ENCODE measurements at regions not wholly inside any gene's neighbourhood (a gene's known extent, or its start where the extent isn't known, plus 50 kb on each side); places are given as distances from the start of the nearest gene placed in this dataset.

DNA sequence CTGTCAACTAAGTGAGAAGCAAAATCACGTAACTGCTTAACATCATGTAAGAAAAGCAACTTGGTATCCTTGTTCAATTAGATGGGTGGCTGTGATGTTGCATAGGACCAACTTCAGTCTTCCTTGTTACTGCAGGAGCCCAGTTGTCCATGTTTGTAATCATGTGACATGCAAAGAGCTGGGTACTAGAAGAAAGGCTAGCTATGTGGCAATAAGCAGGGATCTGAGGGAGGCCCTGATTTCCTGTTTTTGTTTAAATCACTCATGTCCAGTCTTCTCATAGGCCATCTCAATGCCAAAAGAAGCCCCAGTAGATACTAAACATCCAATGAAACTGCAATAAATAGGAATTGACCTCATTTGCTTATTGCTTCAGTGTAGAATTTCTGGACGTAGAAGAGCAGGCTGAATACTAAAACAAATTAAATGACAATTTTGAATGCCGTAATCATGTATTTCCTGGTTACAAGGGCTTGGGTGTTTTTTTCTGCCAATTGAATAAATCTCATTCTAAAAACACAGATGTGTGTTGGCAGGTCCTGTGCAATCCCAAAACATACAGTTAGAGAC is 140.8 kb upstream of the ARHGAP20 start:
- BruUV-seq (replicated peaks) = no TSS peak
- no peak overlapping the region for H3K9ac ChIP-seq (ENCODE audit: control insufficient read depth, insufficient read depth, low read length)
- no peak overlapping the region for H3K4me2 ChIP-seq (ENCODE audit: control insufficient read depth, insufficient read depth)
- TF ChIP-seq BHLHE40 (IDR thresholded peaks at IDR 0.05; ENCODE audit: borderline replicate concordance in 1 of 2, low read depth in 2 of 2, low read length in 1 of 2) = no peak
- TF ChIP-seq POLR2AphosphoS2 (IDR thresholded peaks at IDR 0.05; ENCODE audit: low read depth, low read length) = no peak
- no peak for TF ChIP-seq BCL11A (IDR thresholded peaks at IDR 0.05; ENCODE audit: low read depth, low read length)
- no peak for TF ChIP-seq BACH1 (IDR thresholded peaks at IDR 0.05; ENCODE audit: borderline replicate concordance)
- no peak for TF ChIP-seq SMAD5 (IDR thresholded peaks at IDR 0.05; ENCODE audit: low read depth)
- TF ChIP-seq SIN3A (IDR thresholded peaks at IDR 0.05; ENCODE audit: low read depth, low read length) = no peak
- TF ChIP-seq TCF7 (IDR thresholded peaks at IDR 0.05; ENCODE audit: borderline replicate concordance) = no peak
- no peak for TF ChIP-seq NRF1 (conservative IDR thresholded peaks at IDR 0.05; ENCODE audit: low read depth, low read length)
- ATAC-seq = no peak
- no peak for DNase-seq (ENCODE audit: low read depth, low spot score)
- H3K4me3 ChIP-seq = no peak overlapping the region
- H3K27ac ChIP-seq (ENCODE audit: control insufficient read depth, insufficient read depth) = no peak overlapping the region
- 0 out of 4 replicates have a peak, but pooled peaks cover 0 to 2% of the 10 kb centered on the region in 2 experiments for H3K27me3 ChIP-seq (replicated peaks in 1 of 2; ENCODE audit: control insufficient read depth in 2 of 2, insufficient read depth in 2 of 2, low read length in 1 of 2)
- FAIRE-seq = no peak
- H3K79me2 ChIP-seq (ENCODE audit: control insufficient read depth, insufficient read depth, low read length) = no peaks in the 10 kb centered on the region
- H3K4me1 ChIP-seq (ENCODE audit: control insufficient read depth, insufficient read depth, low read length) = peaks cover 3% of the 10 kb centered on the region
- no peak overlapping the region for H2AFZ ChIP-seq (ENCODE audit: control insufficient read depth, low read depth, low read length)
- WGBS (ENCODE audit: insufficient coverage, insufficient replicate concordance, low lambda C conversion rate, missing lambda C conversion rate) = 74% methylated on average over 3 of the region's 3 CpGs
- ChIA-PET SMC1A (ENCODE audit: uncharacterized antibody, unreplicated experiment) (interaction anchor here (0.7 kb wide), 1 partner anchor 377 kb away, joined by 3 read pairs; no protein-coding TSS in a partner anchor), POLR2A (interaction anchor here (0.7 kb wide), 1 partner anchor 1070 kb away, joined by 3 read pairs; no protein-coding TSS in a partner anchor), RAD21 (ENCODE audit: unreplicated experiment) (no interaction called here), CTCF (no interaction called here)
- H4K20me1 ChIP-seq (ENCODE audit: control insufficient read depth, insufficient read depth) = no peaks in the 10 kb centered on the region
- intact Hi-C loops (cut with micrococcal nuclease; ENCODE audit: unreplicated experiment) = no loop called here
- H3K36me3 ChIP-seq (ENCODE audit: control insufficient read depth in 2 of 2, insufficient read depth in 2 of 2, low read length in 1 of 2) = no peaks in the 10 kb centered on the region
- in situ Hi-C loops (cut with MboI) = no loop called here
- H3K9me3 ChIP-seq (replicated peaks; ENCODE audit: control insufficient read depth, insufficient read depth, low read length) = no peaks in the 10 kb centered on the region; the same call in 2 of the 3 replicates

DNA sequence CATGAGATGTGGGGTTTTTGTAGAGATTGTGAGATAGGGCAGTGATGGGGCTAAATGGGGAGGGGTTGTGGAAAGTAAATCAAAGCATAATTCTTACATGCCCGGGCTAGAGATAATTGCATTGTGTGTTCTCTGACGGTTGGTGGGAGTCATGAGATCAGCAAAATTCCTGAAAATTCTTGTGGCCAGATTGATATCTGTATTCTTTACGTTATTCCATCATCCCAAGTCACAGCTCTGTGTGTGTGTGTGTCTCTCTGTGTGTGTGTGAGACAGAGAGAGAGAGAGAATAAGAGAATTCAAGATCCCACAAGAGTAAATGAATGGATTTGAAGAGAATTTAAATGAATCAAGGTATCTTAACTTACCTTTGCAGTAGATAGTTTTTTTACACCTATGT is 138.6 kb upstream of the ARHGAP20 start:
- POLR2A ChIA-PET = no interaction called here
- Histone ChIP-seq H3K9ac (ENCODE audit: control insufficient read depth, insufficient read depth, low read length) (no peak overlapping the region), H3K9me3 (replicated peaks; ENCODE audit: control insufficient read depth, insufficient read depth, low read length) (no peaks in the 10 kb centered on the region; the same call in 2 of the 3 replicates), H3K4me2 (ENCODE audit: control insufficient read depth, insufficient read depth) (no peak overlapping the region), H3K27ac (ENCODE audit: control insufficient read depth, insufficient read depth) (no peak overlapping the region), H3K36me3 (ENCODE audit: control insufficient read depth in 2 of 2, insufficient read depth in 2 of 2, low read length in 1 of 2) (no peaks in the 10 kb centered on the region), H4K20me1 (ENCODE audit: control insufficient read depth, insufficient read depth) (no peaks in the 10 kb centered on the region), H3K27me3 (replicated peaks in 1 of 2; ENCODE audit: control insufficient read depth in 2 of 2, insufficient read depth in 2 of 2, low read length in 1 of 2) (0 out of 4 replicates have a peak, but pooled peaks cover 0 to 2% of the 10 kb centered on the region in 2 experiments), H3K4me3 (no peak overlapping the region), H3K4me1 (ENCODE audit: control insufficient read depth, insufficient read depth, low read length) (no peaks in the 10 kb centered on the region), H3K79me2 (ENCODE audit: control insufficient read depth, insufficient read depth, low read length) (no peaks in the 10 kb centered on the region), H2AFZ (ENCODE audit: control insufficient read depth, low read depth, low read length) (no peak overlapping the region)
- CTCF ChIA-PET = interaction anchor here (0.9 kb wide), 1 partner anchor 13 kb away, joined by 3 read pairs; no protein-coding TSS in a partner anchor
- FAIRE-seq (no peak), ATAC-seq (no peak), DNase-seq (ENCODE audit: low read depth, low spot score) (no peak)
- WGBS (ENCODE audit: insufficient coverage, insufficient replicate concordance, low lambda C conversion rate, missing lambda C conversion rate) = 16% methylated on average over 3 of the region's 3 CpGs
- SMC1A ChIA-PET (ENCODE audit: uncharacterized antibody, unreplicated experiment) = no interaction called here
- no TSS peak for BruUV-seq (replicated peaks)
- intact Hi-C loops (cut with micrococcal nuclease; ENCODE audit: unreplicated experiment) (no loop called here), in situ Hi-C loops (cut with MboI) (no loop called here)
- RAD21 ChIA-PET (ENCODE audit: unreplicated experiment) = no interaction called here
- TF ChIP-seq GABPA (IDR thresholded peaks at IDR 0.05; ENCODE audit: low read depth) = no peak
- TF ChIP-seq, protein P1, sequence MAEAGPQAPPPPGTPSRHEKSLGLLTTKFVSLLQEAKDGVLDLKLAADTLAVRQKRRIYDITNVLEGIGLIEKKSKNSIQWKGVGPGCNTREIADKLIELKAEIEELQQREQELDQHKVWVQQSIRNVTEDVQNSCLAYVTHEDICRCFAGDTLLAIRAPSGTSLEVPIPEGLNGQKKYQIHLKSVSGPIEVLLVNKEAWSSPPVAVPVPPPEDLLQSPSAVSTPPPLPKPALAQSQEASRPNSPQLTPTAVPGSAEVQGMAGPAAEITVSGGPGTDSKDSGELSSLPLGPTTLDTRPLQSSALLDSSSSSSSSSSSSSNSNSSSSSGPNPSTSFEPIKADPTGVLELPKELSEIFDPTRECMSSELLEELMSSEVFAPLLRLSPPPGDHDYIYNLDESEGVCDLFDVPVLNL (IDR thresholded peaks at IDR 0.05; ENCODE audit: low read depth, low read length) = no peak
- no peak for TF ChIP-seq CBX5 (IDR thresholded peaks at IDR 0.05; ENCODE audit: low read depth)
- TF ChIP-seq CHD4 (IDR thresholded peaks at IDR 0.05) = no peak
- TF ChIP-seq HDAC6 (IDR thresholded peaks at IDR 0.05; ENCODE audit: unreplicated experiment) = no peak
- no peak for TF ChIP-seq STAT3 (IDR thresholded peaks at IDR 0.05; ENCODE audit: low read depth, low read length)
- TF ChIP-seq ESRRA (IDR thresholded peaks at IDR 0.05; ENCODE audit: low read length) = no peak
- no peak for TF ChIP-seq NFIC (IDR thresholded peaks at IDR 0.05; ENCODE audit: low read depth, low read length)
- no peak for TF ChIP-seq SMAD5 (IDR thresholded peaks at IDR 0.05; ENCODE audit: low read depth)
- no peak for TF ChIP-seq KLF5 (IDR thresholded peaks at IDR 0.05; ENCODE audit: partially characterized antibody)

Data from GM12878 (cell line).